Glomerular endothelial cell (primary cell): ENCODE measurements at regions not wholly inside any gene's neighbourhood (a gene's known extent, or its start where the extent isn't known, plus 50 kb on each side); places are given as distances from the start of the nearest gene placed in this dataset.

ENCODE experiments used
- DNase-seq: peaks from one replicate; pipeline ENCODE4 v3.0.0-alpha.2; 2011; ENCODE audit warnings: low read depth, low spot score; ENCODE audit errors: extremely low read depth

DNA sequence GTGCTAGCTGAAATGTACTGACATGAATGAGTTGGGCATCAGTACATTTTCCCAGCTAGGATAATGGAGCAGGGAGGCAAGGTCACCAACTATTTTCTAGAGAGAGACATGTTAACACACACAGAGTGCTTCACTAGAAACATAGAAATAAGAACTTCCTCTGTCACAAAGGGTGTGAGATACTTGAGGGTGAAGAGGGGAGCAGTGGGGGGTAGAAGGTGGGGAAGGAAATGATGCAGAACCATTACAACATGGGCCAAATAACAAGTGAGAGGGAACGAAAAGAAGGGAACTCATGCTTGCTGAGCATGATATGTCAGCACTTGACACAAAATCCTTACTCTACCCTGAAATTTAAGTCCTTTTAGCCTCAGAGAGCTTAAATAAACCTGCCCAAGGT, 87.8 kb upstream of the RFC3 start:
- DNase-seq = no peak

DNA sequence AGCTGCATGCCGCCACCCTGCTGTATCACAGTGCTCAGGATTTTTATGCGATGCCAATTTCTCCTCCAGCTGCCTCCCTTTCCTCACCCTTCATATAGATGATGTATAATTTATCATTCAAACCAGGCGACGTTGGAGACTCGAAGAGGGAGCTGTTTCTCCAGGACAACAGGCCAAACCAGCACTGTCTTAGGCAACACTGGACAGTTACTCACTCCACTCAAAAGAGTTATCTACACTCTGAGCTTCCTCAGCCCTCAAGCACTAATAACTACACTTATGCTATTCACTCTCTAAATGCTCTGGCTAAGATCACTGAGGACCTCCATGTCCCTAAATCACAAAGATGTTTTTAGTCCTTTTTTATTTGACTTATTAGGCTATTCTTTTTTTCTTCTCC, 87.3 kb upstream of the RFC3 start:
- DNase-seq = no peak

DNA sequence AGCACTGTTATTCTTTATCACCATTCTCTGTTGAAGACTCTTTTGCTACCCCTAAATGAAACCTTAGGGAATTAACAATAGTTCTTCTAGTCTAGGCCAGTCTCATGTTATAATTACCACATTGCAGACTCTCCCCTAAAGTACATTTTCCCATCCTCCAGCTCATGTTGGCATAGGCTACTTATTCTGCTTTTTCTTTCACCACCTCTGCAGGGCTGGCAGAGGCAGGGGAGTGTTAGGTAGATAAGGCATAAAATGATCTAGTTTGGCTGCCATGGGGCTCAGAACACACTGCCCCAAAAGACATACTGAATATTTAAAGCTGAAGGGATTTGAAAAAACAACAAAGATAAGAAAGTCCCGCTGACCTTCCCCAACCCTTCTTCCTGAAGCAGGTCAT, 82.7 kb upstream of the RFC3 start:
- DNase-seq = no peak

DNA sequence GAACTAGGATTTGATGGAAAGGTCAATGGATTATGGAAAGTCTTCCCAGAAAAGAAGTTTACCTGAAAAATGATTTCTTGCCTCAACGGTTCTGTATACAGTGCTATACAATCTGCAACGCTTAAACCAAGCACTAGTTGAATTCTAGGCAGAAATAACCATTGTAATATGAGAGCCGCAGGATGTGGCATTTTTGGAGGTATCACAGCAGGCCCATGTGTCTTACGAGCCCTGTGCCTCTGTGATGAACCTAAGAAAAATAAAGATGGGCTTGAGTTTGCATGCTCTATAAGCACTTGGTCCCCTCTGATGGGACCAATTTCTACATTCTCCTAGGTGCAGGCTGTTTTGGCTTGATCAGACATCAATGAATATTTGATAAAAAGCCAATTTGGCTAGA, 78.7 kb upstream of the RFC3 start:
- DNase-seq = no peak

DNA sequence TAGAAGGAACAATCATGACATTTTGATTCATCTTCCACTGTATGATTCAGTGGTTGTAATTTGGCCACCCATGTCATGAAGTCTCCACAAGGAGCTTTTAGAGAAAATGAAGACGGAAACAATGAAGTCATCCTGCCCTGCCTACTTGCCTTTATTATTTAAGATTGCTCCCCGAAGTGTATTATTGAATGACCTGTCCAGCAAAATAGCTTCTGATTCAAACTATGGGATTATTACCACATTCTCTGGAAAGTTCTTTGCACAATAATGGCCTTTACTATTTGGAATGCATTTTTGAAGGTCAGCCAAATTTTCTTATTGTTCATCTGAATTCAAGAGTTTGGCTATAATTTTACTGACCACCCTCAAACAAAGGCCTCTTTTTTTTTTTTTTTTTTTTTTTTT, 77.8 kb upstream of the RFC3 start:
- no peak for DNase-seq

DNA sequence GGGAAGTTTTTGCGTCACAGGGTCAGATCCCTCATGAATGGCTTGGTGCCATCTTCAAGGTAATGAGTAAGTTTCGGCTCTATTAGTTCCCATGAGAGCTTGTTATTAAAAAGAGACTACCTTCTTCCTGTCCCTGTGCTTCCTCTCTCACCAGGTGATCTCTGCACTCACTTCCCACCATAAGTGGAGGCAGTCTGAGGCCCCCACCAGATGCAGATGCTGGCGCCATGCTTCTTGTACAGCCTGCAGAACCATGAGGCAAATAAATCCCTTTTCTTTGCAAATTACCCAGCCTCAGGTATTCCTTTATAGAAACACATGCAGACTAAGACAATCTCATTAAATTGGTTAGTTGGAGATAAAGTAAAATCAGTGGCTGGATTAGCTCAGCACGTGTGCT, 75.6 kb upstream of the RFC3 start:
- DNase-seq = no peak

DNA sequence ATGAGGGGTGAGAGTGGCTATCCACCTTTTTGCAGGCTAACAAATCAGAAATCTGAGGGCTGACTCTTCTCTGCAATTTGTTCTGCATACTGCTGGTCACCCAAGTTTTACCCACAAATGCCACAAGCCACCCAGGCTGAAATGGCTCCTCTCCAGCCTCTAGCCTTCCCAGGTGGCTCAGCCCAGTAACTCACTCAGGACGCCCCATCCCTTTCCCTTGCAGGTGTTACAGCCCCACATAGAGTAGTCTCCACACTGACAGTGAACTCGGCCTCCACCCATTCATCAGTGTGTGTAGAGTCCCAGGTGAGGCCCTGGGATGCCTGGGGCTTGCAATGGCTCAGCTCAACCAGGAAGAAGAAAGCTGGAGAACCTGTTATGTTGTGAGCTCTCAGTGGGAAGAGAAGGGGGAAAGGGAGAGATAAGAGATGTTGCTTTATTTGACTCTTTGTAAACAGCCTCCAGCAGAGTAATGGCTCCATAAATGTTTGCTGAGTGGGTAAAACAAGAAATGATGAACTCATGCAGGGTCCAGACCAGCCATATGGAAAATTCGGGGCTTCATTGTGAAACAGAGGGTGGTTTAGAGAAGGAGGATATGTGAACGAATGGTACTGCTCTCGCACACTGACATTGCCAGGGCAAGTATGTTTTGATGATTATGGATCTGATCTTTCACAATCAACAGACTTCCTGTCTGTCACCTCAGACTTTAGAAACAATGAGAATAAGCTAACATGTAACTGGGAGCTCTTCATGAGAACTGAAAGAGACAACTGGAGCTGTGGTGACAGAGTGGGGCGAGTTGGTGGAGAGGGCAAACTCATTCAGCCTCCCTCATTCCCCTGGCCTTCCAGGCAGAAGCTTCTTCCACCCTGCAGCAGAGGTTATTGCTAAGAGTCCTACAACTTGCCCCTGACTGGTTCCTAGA, 74.2 kb upstream of the RFC3 start:
- DNase-seq = no peak

DNA sequence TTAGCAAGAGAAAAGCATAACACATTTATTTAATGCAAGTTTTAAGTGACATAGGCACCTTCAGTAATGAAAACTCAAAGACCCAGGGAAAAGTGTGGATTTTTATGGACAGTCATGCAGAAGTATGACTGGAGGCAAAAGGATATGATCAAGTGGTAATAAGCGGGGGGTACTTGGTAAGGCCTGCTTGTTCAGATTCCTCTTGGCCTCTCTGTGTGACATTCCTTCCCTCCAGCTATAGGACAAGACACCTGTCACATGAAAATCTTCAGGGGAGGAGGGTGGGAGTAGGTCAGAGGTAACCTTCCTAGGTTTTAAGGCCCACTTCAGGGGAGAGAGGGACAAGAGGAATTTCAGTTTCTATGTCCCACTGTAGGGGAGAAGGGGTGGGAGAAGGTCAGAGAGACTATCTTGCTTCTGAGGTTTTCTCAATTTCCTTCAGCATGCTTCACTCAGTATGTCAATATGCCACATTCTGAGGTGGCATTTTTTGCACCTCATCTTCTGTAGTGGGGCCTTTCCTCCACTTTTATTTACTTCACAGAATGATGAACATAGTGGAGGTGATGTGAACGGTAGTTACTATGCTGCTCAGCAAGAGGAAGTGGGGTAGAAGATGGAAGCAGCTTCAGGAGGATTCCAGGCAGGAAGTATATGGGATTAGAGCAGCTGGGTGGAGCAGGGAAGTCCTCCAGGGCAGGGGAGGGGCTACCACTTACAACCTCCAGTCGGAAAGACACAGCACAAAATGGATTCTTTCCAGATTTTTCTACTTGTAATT, 73.2 kb upstream of the RFC3 start:
- DNase-seq = no peak

DNA sequence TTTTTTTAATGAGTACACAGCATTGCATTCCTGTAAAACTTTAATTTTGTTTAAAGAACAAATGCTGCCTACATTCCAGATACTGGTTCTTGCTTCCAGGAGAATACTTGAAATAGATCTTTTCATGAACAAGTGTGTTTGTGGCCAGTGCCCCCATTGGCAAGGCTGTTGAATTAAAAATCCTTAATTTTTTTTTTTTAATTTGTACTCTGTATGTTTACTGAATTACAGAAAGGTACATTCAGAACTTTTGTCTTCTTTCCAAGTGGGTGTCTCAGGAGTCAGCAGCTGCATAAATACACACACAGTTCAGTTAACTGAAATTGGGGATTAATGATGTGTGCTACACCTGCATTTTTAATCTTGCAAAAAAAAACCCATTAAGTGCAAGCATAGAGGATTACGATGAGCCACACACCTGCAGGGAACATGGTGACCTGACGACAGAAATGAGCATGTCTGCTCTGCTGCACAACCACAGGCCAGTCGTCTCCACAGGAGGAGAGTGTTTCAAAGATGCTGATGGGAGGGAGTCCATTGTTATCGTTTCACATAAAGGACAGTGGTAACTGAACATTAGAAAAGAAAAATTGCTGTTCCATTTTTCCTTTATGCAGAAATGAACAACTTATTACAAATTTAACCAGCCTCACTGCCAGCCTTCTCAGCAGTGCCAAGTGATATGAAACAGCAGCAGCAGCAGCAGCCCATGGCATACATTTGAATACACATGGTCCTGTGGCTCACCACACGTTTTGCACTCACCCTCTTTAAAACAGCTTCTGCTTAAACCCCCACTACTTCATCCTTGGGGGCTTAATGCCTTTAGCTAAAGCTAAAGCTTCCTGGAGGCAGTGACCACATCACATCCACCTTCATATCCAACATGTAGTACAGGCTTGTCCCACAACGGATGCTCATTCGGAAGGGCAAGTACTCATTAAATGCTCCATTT, 72.3 kb upstream of the RFC3 start:
- DNase-seq = no peak

DNA sequence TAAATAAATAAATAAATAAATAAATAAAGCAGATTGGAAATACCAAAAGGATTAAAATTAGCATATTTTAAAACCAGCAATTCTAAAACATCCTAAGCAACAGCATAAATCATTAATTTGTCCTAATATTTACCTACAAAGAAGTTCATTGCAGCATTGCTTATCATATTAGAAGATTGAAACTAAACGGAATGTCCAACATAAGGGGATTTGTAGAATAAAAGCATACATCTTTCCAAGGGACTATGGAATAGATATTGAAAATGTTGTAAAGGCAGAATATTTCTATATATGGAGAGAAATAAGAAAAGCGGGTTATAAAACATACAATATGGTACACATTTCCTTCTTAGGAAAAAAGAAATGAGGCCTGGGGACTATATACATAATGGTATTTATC, 71.1 kb upstream of the RFC3 start:
- DNase-seq = no peak

DNA sequence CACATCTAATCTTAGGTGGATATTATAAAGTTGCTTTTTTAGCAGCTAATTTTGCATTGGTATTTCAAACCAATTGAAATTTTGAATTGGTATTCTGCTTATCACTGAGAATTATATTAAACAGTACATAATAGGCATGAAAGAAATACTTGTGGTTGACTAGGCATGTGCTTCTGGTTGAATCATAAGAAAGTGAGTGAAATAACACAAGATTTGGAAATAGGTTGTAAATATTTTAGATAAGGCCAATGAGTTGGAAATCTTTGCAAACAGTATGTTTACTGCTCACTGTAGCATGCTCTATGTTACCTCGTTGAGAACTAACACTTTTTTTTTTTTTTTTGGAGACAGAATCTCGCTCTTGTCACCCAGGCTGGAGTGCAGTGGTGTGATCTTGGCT, 66.8 kb upstream of the RFC3 start:
- DNase-seq = no peak

DNA sequence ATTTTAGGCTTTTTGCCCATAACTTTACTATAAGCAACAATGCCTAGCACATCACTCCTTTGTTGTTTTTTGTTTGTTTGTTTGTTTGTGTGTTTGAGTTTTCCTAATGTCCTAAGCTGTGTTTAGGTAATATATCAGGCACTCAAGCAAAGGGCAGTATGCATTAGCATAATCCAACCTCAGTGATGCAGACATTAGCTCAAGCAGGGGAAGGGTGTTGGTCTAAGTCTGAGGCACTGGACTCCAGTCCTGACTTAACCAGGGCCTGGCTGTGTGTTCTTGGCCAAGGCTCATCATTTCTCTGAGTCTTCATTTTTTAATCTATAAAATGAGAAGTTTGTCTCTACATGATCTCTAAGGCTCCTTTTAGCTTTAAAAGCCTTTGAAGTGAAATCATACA, 65.9 kb upstream of the RFC3 start:
- no peak for DNase-seq

DNA sequence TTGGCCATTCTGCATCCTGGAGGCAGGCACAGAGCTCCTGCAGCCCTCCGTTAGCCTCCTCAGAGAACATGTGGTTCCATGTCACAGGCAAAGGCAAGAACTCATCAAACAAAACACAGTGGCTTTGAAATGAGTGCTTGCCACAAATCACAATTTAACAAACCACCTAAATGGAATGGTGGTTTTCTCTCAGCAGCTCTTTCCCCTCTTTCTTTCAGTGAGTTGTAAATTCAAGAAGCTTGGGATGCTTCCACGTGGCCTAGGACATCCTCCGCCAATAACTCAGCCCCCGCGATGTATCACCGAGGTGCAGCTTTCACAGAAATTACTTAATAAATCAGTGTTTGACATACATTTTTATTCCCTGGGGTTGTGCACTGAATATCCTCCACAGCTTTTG, 65.4 kb upstream of the RFC3 start:
- no peak for DNase-seq

DNA sequence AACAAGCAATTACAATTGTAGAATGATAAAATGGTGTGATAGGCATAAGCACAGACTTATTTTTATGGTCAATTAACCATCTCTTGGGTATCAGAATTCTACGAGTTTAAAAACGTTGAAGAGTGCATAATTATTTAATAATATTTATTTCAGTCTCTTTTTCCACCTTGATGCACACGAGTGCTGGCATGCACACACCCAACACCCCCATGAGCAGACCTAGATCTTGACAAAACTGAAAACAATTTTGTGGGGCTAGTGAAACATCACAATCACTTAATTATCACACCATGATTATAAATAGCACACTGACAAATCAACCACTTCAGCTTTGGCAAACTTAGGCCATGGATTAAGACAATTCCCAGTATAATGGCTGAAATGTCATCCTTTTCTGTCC, 61.0 kb upstream of the RFC3 start:
- DNase-seq = no peak

DNA sequence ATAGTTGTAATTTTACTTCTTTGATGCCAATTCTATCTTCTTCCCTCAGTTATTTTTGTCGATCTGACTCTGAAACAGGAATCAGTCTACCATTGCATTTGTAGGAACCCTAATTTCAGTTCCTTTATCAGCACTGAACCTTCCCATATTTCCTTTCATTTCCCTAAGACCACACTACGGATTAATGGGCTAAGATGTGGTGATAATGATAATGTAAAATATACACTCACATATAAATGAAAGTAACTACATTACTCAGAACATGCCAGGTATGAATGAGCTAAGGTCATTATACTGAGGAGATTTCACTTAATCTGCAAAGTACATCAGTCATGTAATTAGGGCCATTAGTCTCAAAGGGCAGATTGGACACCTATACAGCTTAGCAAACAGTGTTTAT, 60.2 kb upstream of the RFC3 start:
- DNase-seq = no peak

DNA sequence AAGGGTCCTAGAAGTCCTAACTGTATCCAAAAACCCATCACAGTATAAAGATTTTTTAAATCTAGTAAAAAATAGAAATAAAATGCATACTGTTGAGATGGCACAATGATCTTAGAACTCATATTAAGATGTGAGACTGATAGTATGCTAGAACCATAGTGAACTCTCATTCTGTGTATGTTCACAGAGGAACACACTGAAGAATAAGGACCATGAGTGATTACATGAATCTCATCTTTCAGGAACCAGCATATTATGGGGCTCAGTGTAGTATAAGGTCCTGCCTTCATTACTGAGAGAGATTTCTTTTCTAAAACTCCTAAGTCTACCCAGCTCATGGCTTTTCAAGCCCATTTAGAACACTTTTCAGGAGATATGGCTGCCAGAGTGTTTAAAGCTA, 59.8 kb upstream of the RFC3 start:
- DNase-seq = no peak

DNA sequence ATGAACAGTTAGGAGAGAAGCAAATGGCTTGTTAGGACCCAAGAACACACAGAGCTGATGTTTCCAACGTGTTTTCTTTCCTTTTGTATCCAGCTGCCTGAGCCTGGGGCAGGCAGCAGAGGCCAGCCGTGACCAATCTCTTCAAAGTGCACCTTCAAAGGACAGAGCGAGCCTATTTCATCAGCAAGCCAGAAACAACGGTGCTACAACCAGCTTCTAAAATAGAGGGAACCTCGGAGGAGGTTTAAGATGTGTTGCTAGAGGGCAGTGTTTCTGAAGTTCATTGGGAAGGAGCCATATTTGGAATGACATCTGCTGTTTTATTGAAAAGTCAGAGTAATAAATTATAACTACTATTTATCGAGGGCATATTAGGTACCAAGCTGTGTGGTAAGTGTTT, 56.2 kb upstream of the RFC3 start:
- DNase-seq = no peak

DNA sequence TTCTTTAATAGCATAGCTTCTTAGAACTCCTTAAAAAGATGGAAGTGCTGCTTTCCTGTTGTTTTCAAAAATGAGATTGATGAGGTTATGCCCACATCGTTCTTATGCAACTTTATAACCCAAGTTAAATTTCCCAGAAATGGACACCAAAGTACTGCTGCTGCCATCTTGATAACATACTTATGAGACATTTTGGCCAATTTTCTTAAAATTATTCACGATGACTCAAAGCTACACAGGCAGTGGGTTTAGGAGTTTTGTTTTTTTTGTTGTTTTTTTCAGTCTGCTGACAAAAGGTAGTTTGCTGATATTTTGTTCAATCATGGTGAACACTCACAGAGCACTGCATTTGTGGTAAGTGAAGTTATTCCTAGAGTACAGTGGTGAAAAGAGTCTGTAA, 54.9 kb upstream of the RFC3 start:
- no peak for DNase-seq

DNA sequence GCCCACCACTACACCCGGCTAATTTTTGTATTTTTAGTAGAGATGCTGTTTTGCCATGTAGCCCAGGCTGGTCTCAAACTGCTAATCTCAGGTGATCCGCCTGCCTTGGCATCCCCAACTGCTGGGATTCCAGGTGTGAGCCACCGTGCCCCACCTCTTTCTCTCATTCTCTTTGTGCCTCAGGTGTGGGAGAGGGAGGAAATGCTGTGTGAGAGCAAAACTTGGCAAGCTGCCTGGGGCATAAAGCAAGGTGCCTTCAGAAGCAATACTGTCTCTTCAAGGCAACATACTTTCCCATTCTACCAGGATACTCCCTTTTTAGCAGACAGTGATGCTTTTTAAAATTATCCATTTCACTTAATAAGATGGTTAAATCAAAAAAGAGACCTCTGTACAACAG, 53.2 kb upstream of the RFC3 start:
- no peak for DNase-seq

DNA sequence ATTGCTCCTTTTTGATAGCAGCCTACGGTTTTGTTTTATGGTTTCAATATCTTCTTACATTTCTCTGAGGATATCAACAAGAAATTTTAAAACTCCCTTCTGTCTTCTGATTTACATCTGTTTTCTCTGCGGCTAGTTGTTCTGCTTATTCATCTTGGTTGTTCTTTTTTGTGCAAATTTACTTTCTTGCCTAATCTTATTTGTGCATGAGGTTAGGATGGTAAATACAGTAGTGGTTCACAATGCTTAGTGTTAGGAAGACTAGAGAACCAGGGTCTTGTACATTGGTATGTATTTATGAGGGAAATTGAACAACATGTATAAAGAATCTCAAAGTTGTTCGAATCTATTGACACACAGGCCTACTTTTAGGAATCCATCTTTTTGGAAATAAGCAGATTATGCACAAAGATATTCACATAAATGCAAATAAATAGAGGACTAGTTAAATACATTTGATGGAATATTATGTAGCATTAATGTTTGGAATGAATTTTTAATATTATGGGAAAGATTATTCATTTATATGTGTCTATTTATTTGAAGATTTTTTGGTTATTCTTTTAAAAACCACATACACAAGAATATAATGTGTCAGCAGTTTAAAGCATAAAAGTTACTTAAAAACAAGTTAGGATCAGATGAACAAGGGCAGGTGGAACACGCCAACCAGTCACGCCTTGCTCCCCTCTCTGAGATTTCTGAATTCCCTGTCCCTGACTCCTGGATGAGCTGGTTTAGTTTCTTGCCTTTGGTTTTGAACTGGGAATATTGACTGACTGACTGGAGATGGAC, 51.4 kb upstream of the RFC3 start:
- DNase-seq = no peak
